CD4-positive, alpha-beta T cell (primary cell): ENCODE measurements at regions not wholly inside any gene's neighbourhood (a gene's known extent, or its start where the extent isn't known, plus 50 kb on each side); places are given as distances from the start of the nearest gene placed in this dataset.

ENCODE experiments used
- ATAC-seq: fragments of 200-7000 bp; cut with Tn5 transposase; one replicate; pipeline ENCODE4 v1.10.0; 2022; ENCODE audit warnings: mild to moderate bottlenecking; ENCODE audit not compliant: poor library complexity
- CTCF ChIA-PET: fragments of 350-600 bp; sonication (Branson Sonifier 250); formaldehyde crosslinking; loops from one replicate; lab custom pipeline; 2021; ENCODE audit warnings: antibody characterized with exemption, inconsistent platforms; lab: Charles Lee
- POLR2A ChIA-PET: fragments of 350-600 bp; sonication (Branson Sonifier 250); formaldehyde crosslinking; loops from one replicate; lab custom pipeline; 2021; ENCODE audit warnings: antibody characterized with exemption, inconsistent platforms; lab: Charles Lee
- DNase-seq, 14 experiments: peaks; one replicate each; pipeline ENCODE4 v3.0.0-alpha.2; 2013 to 2020; ENCODE audit warnings: mixed read lengths in 2 of 14
- H3K27ac ChIP-seq, 2 donors: one replicate each; pipeline versions ENCODE4 v1.5.1 to v1.7.0; 2013; ENCODE audit warnings: low read length in 2 of 2, low read depth in 1 of 2, mild to moderate bottlenecking in 1 of 2
- H3K27me3 ChIP-seq, 2 experiments: 1 replicate in 1 of 2; 2 replicates in 1 of 2; pipeline versions ENCODE4 v1.6.1 to v1.7.0; 2013; ENCODE audit warnings: low read length in 2 of 2, control low read depth in 1 of 2, mild to moderate bottlenecking in 1 of 2, moderate library complexity in 1 of 2; ENCODE audit not compliant: insufficient read depth in 2 of 2, control insufficient read depth in 1 of 2
- H3K36me3 ChIP-seq: one replicate; pipeline ENCODE4 v1.6.1; 2013; ENCODE audit warnings: low read length, control low read depth; ENCODE audit not compliant: insufficient read depth
- H3K4me1 ChIP-seq: one replicate; pipeline ENCODE4 v1.6.1; 2013; ENCODE audit warnings: low read length, control low read depth; ENCODE audit not compliant: insufficient read depth
- H3K4me3 ChIP-seq: one replicate; pipeline ENCODE4 v1.5.1; 2013; ENCODE audit warnings: mild to moderate bottlenecking, low read length, moderate library complexity
- H3K9me3 ChIP-seq, 2 experiments: 1 replicate in 1 of 2; 2 replicates in 1 of 2; pipeline versions ENCODE4 v1.6.1 to v1.7.0; 2013; ENCODE audit warnings: low read length in 2 of 2, mild to moderate bottlenecking in 2 of 2, control low read depth in 1 of 2, moderate library complexity in 1 of 2; ENCODE audit not compliant: control insufficient read depth in 1 of 2, insufficient read depth in 1 of 2
- H3K27ac Mint-ChIP-seq: one replicate; pipeline ENCODE4 v1.8.0; 2020; ENCODE audit warnings: mixed read lengths
- H3K27me3 Mint-ChIP-seq: one replicate; pipeline ENCODE4 v1.8.0; 2021; ENCODE audit warnings: mixed read lengths
- H3K36me3 Mint-ChIP-seq: one replicate; pipeline ENCODE4 v1.8.0; 2021; ENCODE audit warnings: low read depth, mixed read lengths
- H3K4me1 Mint-ChIP-seq: one replicate; pipeline ENCODE4 v1.8.0; 2021; ENCODE audit warnings: low read depth, mixed read lengths
- H3K4me3 Mint-ChIP-seq: one replicate; pipeline ENCODE4 v1.8.0; 2020; ENCODE audit warnings: mild to moderate bottlenecking, mixed read lengths
- H3K9me3 Mint-ChIP-seq: one replicate; pipeline ENCODE4 v1.8.0; 2020; ENCODE audit warnings: mixed read lengths
- CTCF ChIP-seq: fragments of 200-600 bp; IDR thresholded peaks from one replicate; pipeline ENCODE4 v1.8.0; 2022; ENCODE audit warnings: antibody characterized with exemption, mild to moderate bottlenecking
- intact Hi-C, 2 experiments: fragments of 100-400 bp; cut with DNase I in 1 of 2; cut with micrococcal nuclease in 1 of 2; formaldehyde crosslinking; loops; one replicate each; pipeline versions ENCODE4 v1.15.1 to v1.9.0; 2023 to 2025; cut with DNase I, micrococcal nuclease

- ATAC-seq (no peak), DNase-seq (no peak)
- Histone ChIP-seq H3K27ac (no peak overlapping the region), H3K4me3 (no peak overlapping the region), H3K27me3 (no peaks in the 10 kb centered on the region), H3K9me3 (peaks cover 0 to 4% of the 10 kb centered on the region in 2 experiments), H3K36me3 (no peaks in the 10 kb centered on the region), H3K4me1 (no peaks in the 10 kb centered on the region)
- TF ChIP-seq CTCF, result no peak
- Mint-ChIP-seq H3K27ac (no peak overlapping the region), H3K27me3 (no peaks in the 10 kb centered on the region), H3K36me3 (no peaks in the 10 kb centered on the region), H3K4me3 (no peak overlapping the region), H3K4me1 (no peaks in the 10 kb centered on the region), H3K9me3 (peaks cover 4% of the 10 kb centered on the region)
- intact Hi-C loops, result no loop called here
- POLR2A ChIA-PET, result no interaction called here
- CTCF ChIA-PET, result no interaction called here
Measured at GRCh38 chr4:127246963-127247952, 385.5 kb upstream of the INTU start.

GRCh38 chr4:127249066-127249766 lies 383.5 kb upstream of the INTU start:
- Histone ChIP-seq H3K27me3 (no peaks in the 10 kb centered on the region), H3K36me3 (no peaks in the 10 kb centered on the region), H3K4me1 (no peaks in the 10 kb centered on the region), H3K27ac (no peak overlapping the region), H3K4me3 (no peak overlapping the region), H3K9me3 (peaks cover 0 to 5% of the 10 kb centered on the region in 2 experiments)
- TF ChIP-seq CTCF, result no peak
- Mint-ChIP-seq H3K4me1 (no peaks in the 10 kb centered on the region), H3K9me3 (peaks cover 4% of the 10 kb centered on the region), H3K36me3 (no peaks in the 10 kb centered on the region), H3K27me3 (no peaks in the 10 kb centered on the region), H3K4me3 (no peak overlapping the region), H3K27ac (no peak overlapping the region)
- intact Hi-C loops, result no loop called here
- ChIA-PET POLR2A (no interaction called here), CTCF (no interaction called here)
- ATAC-seq (no peak), DNase-seq (no peak)

GRCh38 chr4:127249767-127250108 lies 383.0 kb upstream of the INTU start:
- no peaks in the 10 kb centered on the region for H3K36me3 ChIP-seq
- intact Hi-C loops, result no loop called here
- Mint-ChIP-seq H3K9me3 (peaks cover 4% of the 10 kb centered on the region), H3K36me3 (no peaks in the 10 kb centered on the region), H3K27ac (no peak overlapping the region), H3K4me3 (no peak overlapping the region), H3K4me1 (no peaks in the 10 kb centered on the region), H3K27me3 (no peaks in the 10 kb centered on the region)
- POLR2A ChIA-PET, result no interaction called here
- H3K9me3 ChIP-seq, result peaks cover 0 to 5% of the 10 kb centered on the region in 2 experiments
- H3K4me1 ChIP-seq, result no peaks in the 10 kb centered on the region
- H3K4me3 ChIP-seq, result no peak overlapping the region
- CTCF ChIA-PET, result no interaction called here
- H3K27ac ChIP-seq, result no peak overlapping the region
- H3K27me3 ChIP-seq, result no peaks in the 10 kb centered on the region
- ATAC-seq (no peak), DNase-seq (no peak)
- no peak for TF ChIP-seq CTCF
